Suprapubic skin (tissue), 4 donors: ENCODE measurements at regions not wholly inside any gene's neighbourhood (a gene's known extent, or its start where the extent isn't known, plus 50 kb on each side); places are given as distances from the start of the nearest gene placed in this dataset.
A peak's percentile ranks its signal among the peaks of the same experiment; 100 is the strongest.

ENCODE experiments used
- DNase-seq, 2 donors: peaks; one replicate each; pipeline ENCODE4 v3.0.0-alpha.2; 2019; ENCODE audit warnings: low spot score in 2 of 2
- H3K27ac ChIP-seq: fragments of 200-600 bp; sonication (generic); one replicate; pipeline ENCODE4 v1.5.1; 2019
- H3K27me3 ChIP-seq: fragments of 200-600 bp; sonication (generic); one replicate; pipeline ENCODE4 v1.5.1; 2019
- H3K36me3 ChIP-seq: fragments of 200-600 bp; sonication (generic); one replicate; pipeline ENCODE4 v1.5.1; 2019
- H3K4me1 ChIP-seq: fragments of 200-600 bp; sonication (generic); one replicate; pipeline ENCODE4 v1.5.1; 2019
- H3K4me3 ChIP-seq: fragments of 200-600 bp; sonication (generic); one replicate; pipeline ENCODE4 v1.5.1; 2019; ENCODE audit warnings: mild to moderate bottlenecking
- H3K9me3 ChIP-seq: fragments of 200-600 bp; sonication (generic); one replicate; pipeline ENCODE4 v1.5.1; 2019
- EP300 ChIP-seq: sonication (generic); formaldehyde crosslinking; IDR thresholded peaks from one replicate; pipeline ENCODE4 v1.6.1; 2017; ENCODE audit warnings: antibody characterized with exemption
- POLR2A ChIP-seq, 2 donors: fragments of 450-650 bp; IDR thresholded peaks; one replicate each; pipeline ENCODE4 v1.6.1; 2017; ENCODE audit warnings: antibody characterized with exemption in 2 of 2, mild to moderate bottlenecking in 2 of 2, moderate library complexity in 2 of 2
- POLR2AphosphoS5 ChIP-seq, 3 donors: sonication (generic); formaldehyde crosslinking; IDR thresholded peaks; one replicate each; pipeline ENCODE4 v1.6.1; 2017; ENCODE audit warnings: antibody characterized with exemption in 3 of 3
- WGBS: methylation state at CpG from one replicate; pipeline ENCODE4 v1.1.5; 2018; 5-methylcytosine and 5-hydroxymethylcytosine counted together
- TF ChIP-seq, protein P1 (sequence below), 2 donors: fragments of 200-600 bp in 1 of 2; fragments of 450-650 bp in 1 of 2; sonication (generic) in 1 of 2; IDR thresholded peaks; one replicate each; pipeline ENCODE4 v1.5.1; 2016 to 2019; ENCODE audit warnings: antibody characterized with exemption in 2 of 2, mild to moderate bottlenecking in 1 of 2, moderate library complexity in 1 of 2

DNA sequence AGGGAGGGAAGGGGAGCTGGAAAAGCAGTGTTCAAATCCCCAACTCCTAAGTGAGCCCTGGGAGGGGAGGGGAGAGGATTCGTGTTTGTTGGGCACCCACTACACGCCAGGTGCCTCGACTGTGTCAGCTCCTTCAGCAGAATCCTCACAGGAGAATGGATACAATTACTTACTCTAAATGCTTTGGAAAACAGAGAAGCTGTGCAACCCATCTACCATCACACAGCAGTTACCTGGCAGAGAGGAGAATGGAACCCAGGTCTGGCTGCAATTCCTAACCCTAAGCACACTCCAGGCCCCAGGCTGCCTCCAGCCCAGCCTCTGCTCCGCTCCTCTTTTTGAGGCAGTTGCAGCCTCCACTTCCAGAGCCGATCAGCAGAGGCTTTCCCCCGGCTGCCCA, 86.4 kb upstream of the PTPN1 start:
- Histone ChIP-seq H3K27ac (peak overlapping the region; percentile 76), H3K9me3 (peaks cover 6% of the 10 kb centered on the region), H3K4me1 (peaks cover 38% of the 10 kb centered on the region), H3K36me3 (no peaks in the 10 kb centered on the region), H3K4me3 (no peak overlapping the region), H3K27me3 (no peaks in the 10 kb centered on the region)
- no peak for DNase-seq
- 74% methylated on average over 6 of the region's 6 CpGs for WGBS
- TF ChIP-seq, protein P1, sequence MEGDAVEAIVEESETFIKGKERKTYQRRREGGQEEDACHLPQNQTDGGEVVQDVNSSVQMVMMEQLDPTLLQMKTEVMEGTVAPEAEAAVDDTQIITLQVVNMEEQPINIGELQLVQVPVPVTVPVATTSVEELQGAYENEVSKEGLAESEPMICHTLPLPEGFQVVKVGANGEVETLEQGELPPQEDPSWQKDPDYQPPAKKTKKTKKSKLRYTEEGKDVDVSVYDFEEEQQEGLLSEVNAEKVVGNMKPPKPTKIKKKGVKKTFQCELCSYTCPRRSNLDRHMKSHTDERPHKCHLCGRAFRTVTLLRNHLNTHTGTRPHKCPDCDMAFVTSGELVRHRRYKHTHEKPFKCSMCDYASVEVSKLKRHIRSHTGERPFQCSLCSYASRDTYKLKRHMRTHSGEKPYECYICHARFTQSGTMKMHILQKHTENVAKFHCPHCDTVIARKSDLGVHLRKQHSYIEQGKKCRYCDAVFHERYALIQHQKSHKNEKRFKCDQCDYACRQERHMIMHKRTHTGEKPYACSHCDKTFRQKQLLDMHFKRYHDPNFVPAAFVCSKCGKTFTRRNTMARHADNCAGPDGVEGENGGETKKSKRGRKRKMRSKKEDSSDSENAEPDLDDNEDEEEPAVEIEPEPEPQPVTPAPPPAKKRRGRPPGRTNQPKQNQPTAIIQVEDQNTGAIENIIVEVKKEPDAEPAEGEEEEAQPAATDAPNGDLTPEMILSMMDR (IDR thresholded peaks at IDR 0.05) = no peak
- TF ChIP-seq POLR2AphosphoS5 (IDR thresholded peaks at IDR 0.05) = no peak
- no peak for TF ChIP-seq EP300
- TF ChIP-seq POLR2A (IDR thresholded peaks at IDR 0.05) = no peak

DNA sequence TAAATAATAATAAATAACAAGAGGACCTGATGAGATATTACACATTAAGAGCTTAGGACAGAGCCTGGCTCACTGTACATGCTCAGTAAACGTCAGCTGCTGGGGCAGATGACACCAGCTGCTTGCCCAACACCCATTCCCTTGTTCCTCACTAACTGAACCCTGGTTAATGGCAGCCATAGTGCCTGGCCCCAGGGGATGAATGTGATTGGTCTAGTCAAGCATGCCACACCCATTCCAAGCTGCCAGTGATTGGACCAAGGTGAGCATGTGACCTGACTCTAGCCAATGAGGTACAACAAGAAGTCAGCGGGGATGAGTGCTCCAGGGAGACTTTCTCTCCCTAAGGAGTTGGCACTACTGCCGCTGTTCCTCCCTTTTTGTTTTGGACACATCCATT, 85.1 kb upstream of the PTPN1 start:
- WGBS = 74% methylated on average over 3 of the region's 3 CpGs
- peaks cover 51% of the 10 kb centered on the region for H3K4me1 ChIP-seq

DNA sequence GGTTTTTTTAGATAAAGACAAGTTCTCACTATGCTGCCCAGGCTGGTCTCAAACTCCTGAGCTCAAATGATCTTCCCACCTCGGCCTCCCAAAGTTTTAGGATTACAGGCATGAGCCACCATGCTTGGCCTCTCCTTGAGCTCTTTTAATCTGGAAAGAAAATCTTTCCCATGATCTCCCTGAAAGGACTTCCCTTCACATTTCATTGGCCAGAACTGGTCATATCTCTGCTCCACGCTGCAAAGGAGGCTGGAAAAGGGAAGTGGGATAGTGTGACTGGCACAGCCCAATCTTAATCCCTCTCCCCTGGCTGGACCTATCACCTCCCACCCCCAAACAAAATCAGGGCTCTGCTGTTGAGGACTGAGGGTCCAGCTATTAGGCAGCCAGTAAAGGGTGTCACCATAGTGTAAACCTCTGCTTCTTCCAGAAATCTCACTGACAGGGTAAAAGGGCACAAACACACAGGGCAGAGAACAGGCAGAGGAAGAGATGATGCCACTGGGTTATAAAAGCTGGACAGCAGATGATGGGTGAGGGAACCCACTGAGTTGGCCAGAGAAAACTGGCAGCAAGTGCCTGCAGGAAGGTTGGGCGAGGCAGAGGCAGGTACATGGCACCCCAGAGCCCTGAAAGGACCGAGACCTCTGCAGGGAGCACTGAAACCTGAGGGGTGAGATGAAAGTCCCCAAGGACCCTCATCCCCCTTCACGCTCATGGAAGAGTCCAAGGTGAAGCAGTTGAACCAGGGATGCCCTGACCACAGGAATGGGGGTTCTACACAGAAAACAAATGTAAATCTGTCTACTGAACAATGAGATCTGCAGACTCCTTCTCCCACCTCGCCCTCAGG, 83.1 kb upstream of the PTPN1 start:
- TF ChIP-seq POLR2AphosphoS5 (IDR thresholded peaks at IDR 0.05) (no peak), EP300 (no peak), POLR2A (IDR thresholded peaks at IDR 0.05) (no peak)
- TF ChIP-seq, protein P1 (IDR thresholded peaks at IDR 0.05) = no peak
- no peak overlapping the region for H3K27ac ChIP-seq
- no peak overlapping the region for H3K4me3 ChIP-seq
- peaks cover 66% of the 10 kb centered on the region for H3K4me1 ChIP-seq
- H3K27me3 ChIP-seq = no peaks in the 10 kb centered on the region
- no peaks in the 10 kb centered on the region for H3K36me3 ChIP-seq
- H3K9me3 ChIP-seq = no peaks in the 10 kb centered on the region
- DNase-seq = no peak
- 88% methylated on average over 5 of the region's 6 CpGs for WGBS

More for the DNA sequence above, 85.1 kb upstream of the PTPN1 start:
- no peak overlapping the region for H3K27ac ChIP-seq
- no peaks in the 10 kb centered on the region for H3K27me3 ChIP-seq
- no peak overlapping the region for H3K4me3 ChIP-seq
- DNase-seq = no peak
- TF ChIP-seq EP300 = no peak
- no peak for TF ChIP-seq POLR2A (IDR thresholded peaks at IDR 0.05)
- TF ChIP-seq, protein P1 (IDR thresholded peaks at IDR 0.05) = no peak
- TF ChIP-seq POLR2AphosphoS5 (IDR thresholded peaks at IDR 0.05) = no peak
- H3K9me3 ChIP-seq = peaks cover 6% of the 10 kb centered on the region
- H3K36me3 ChIP-seq = no peaks in the 10 kb centered on the region

DNA sequence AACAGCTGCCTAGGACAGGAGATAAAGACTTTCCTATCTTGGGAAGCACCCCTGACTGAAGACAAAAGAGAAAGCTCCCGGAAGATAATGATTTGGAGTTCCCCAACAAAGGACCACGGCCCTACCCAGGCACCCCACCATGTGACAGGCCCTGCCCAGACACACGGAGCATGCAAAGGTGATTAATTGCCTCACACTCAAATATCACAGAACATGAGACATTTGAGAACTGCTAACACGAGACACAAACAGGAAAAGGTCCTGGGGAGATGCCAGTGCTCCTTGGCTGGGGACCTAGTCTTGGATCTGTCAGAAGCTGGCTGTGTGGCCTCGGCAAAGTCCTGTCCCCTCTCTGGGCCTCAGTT, 82.5 kb upstream of the PTPN1 start:
- no peak for DNase-seq
- Histone ChIP-seq H3K36me3 (no peaks in the 10 kb centered on the region), H3K4me1 (peaks cover 61% of the 10 kb centered on the region), H3K27ac (no peak overlapping the region), H3K9me3 (no peaks in the 10 kb centered on the region), H3K27me3 (no peaks in the 10 kb centered on the region), H3K4me3 (no peak overlapping the region)
- WGBS = 15% methylated on average over 5 of the region's 5 CpGs
- no peak for TF ChIP-seq EP300
- TF ChIP-seq POLR2A (IDR thresholded peaks at IDR 0.05) = no peak
- TF ChIP-seq POLR2AphosphoS5 (IDR thresholded peaks at IDR 0.05) = no peak
- TF ChIP-seq, protein P1 (IDR thresholded peaks at IDR 0.05) = no peak

DNA sequence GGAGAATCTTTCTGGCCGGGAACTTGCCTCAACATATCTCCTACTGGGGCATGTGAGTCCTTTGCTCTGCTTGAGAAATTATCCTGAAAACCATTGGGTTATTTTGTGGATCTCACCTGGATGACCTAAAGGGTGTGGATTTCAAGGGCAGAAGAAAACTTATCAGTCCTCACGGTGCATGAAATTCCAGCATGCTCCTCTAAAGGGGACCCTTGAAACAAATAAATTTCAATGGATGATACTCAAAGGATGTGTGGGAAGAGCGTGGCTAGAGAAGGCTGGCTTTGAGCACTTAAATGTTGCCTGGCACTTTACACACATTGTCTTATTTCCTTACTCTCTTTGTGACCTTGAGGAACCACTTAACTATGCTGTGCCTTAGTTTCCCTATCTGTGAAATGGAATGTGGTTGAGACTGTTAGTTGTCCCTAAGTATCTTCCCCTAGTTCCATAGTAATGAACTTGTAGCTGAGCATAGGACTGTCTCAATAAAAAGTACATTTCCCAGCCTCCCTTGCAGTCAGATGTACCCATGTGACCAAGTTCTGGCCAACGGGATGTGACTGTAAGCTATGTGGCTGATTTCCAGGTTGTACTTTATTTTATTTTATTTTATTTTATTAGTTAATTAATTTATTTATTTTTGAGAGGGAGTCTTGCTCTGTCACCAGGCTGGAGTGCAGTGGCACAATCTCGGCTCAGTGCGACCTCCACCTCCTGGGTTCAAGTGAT, 81.9 kb upstream of the PTPN1 start:
- WGBS = 82% methylated on average over 6 of the region's 6 CpGs
- peaks cover 56% of the 10 kb centered on the region for H3K4me1 ChIP-seq

More for the DNA sequence above, 81.9 kb upstream of the PTPN1 start:
- H3K4me3 ChIP-seq = no peak overlapping the region
- no peaks in the 10 kb centered on the region for H3K9me3 ChIP-seq
- no peak for DNase-seq
- no peaks in the 10 kb centered on the region for H3K27me3 ChIP-seq
- no peak for TF ChIP-seq EP300
- no peak for TF ChIP-seq POLR2AphosphoS5 (IDR thresholded peaks at IDR 0.05)
- TF ChIP-seq, protein P1 (IDR thresholded peaks at IDR 0.05) = no peak
- TF ChIP-seq POLR2A (IDR thresholded peaks at IDR 0.05) = no peak
- H3K27ac ChIP-seq = no peak overlapping the region
- no peaks in the 10 kb centered on the region for H3K36me3 ChIP-seq
